HG02610 (cell line): ENCODE measurements at regions not wholly inside any gene's neighbourhood (a gene's known extent, or its start where the extent isn't known, plus 50 kb on each side); places are given as distances from the start of the nearest gene placed in this dataset.
"Not testable (repeated sequence)": the region's sequence is repeated elsewhere in the genome, so short reads cannot be mapped to it uniquely, and the experiment has no call there.

Source experiments
- ATAC-seq: cut with Tn5 transposase; IDR thresholded peaks from one replicate; pipeline ENCODE4 v1.9.1; 2021; ENCODE audit warnings: mild to moderate bottlenecking, moderate library complexity; ENCODE audit not compliant: unreplicated experiment

DNA sequence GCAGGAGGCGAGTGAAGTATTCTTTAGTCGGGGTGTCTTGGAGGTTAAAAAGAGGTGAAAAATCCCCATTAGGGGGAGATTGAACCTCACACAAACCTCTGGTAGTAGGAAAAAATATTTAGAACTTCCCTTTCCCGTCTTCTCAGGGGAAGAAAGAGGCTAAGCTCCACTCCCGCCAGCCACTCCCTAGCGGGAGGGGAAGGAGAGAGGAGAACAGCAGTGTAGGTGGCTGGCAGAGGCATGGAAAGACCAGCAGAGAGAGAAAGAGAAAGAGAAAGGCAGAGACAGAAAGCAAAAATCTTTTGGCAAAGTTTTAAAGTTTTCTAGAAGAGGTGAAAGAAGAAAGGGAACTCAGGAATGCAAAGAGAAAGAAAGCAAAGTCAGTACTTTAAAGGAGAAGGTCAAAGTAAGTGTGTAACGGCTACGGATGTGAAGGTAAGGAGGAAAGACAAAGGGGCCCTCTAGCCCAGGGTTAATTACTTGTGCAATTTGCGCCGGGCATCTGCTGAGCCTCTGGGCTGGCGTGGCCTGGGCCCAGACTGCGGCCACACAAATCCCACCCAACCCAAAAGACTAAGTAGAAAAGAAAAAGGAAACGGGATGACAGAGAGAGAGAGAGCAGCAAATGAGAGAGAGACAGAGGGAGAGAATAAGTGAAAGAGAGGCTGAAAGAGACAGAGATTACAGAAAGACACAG lies 72.3 kb upstream of the ZNF746 start:
- ATAC-seq = no peak

DNA sequence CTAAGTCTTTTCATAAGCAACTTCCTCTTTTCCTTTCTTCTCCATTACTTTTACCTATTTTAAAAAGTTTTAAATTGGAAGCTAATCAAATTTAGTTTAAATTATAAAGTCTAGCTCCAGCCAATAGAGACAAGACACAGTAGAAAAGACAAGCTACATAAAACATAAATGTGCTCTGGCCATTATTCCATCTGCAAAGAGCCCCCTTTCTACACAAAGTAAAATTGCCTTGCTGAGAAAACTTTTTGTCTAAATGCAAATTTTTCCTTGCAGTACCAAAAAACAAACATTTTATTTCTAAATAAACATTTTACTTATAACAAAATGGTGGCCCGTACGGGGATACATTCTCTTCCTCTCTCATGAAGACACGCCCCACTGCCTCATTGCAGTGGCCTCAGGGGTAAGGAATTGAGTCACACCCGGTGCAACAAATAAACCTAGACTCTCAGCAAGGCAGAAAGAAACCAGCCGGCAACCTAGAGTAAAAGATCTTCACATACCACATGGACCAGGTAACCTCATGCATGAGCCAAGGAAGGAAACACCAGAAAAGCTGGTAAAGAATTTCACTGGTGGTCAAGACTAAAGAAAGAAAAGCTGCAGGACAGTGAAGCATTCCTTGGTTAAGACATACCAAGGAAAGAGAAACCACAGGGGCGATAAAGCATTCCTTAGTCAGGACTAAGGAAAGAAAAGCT lies 71.6 kb upstream of the ZNF746 start:
- ATAC-seq = no peak

- ATAC-seq = no peak
Measured at GRCh38 chr7:149568218-149568617, 70.6 kb upstream of the ZNF746 start.

DNA sequence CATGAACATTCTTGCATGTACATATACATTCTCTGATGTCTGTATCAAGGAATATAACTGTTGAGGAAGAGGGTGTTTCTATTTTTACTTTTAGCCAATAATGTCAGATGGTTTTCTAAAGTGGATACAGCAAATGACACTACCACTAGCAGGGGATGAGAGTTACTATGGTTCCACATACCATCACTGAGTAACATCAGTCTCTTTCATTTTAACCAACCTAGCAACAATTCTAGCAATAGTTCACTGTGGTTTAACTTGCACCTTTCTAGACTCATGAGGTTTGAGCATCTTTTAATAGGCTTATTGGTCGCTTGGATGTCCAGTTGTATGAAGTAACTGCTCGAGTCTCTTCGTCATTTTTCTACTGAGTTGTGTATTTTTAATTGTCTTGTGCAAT lies 68.5 kb upstream of the ZNF746 start:
- ATAC-seq = no peak

GRCh38 chr7:149565096-149565382 lies 67.4 kb upstream of the ZNF746 start:
- no peak for ATAC-seq

GRCh38 chr7:149564340-149565095 lies 66.9 kb upstream of the ZNF746 start:
- ATAC-seq = no peak

- no peak for ATAC-seq
Measured at GRCh38 chr7:149562602-149563001, 65.0 kb upstream of the ZNF746 start.

GRCh38 chr7:149561072-149561471 lies 63.5 kb upstream of the ZNF746 start:
- ATAC-seq = no peak

- no peak for ATAC-seq
Measured at GRCh38 chr7:149559711-149560110, 62.1 kb upstream of the ZNF746 start.

GRCh38 chr7:149558149-149558861 lies 60.7 kb upstream of the ZNF746 start:
- no peak for ATAC-seq

- ATAC-seq = not testable (repeated sequence)
Measured at GRCh38 chr7:149556525-149556924, 58.9 kb upstream of the ZNF746 start.

GRCh38 chr7:149554821-149555220 lies 57.2 kb upstream of the ZNF746 start:
- ATAC-seq = not testable (repeated sequence)

GRCh38 chr7:149553991-149554390 lies 56.4 kb upstream of the ZNF746 start:
- not testable (repeated sequence) for ATAC-seq

DNA sequence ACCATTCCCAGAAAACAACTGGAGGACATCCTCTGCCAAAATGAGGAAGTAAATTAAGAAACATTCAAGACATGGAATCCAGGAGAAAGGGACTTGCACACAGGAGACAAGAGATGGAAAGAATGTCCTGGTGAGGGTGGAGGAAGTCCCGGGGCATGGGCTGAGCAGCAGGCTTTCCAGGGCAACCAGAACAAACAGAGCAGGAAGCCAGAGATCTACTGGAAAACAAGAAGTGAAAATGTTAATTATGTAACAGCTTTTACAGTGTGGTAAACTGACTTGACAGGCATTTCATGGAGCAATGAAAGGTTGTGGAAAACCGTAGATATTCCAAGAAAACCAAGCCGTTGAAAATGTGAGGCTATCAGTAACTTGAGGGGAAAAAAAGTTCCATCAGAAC lies 55.2 kb upstream of the ZNF746 start:
- ATAC-seq = no peak
